Calu3 (cell line): ENCODE measurements at regions not wholly inside any gene's neighbourhood (a gene's known extent, or its start where the extent isn't known, plus 50 kb on each side); places are given as distances from the start of the nearest gene placed in this dataset.

ENCODE experiments used
- BruUV-seq: library from RNA; stranded (reverse); fragments of 400-500 nt; replicated peaks from 2 replicates; lab custom pipeline; 2021; lab: Mats Ljungman, UMichigan
- CTCF ChIA-PET: fragments of 300-600 bp; sonication (Branson Sonifier 250); formaldehyde crosslinking; loops from one replicate; lab custom pipeline; 2022; ENCODE audit warnings: antibody characterized with exemption; lab: Charles Lee
- DNase-seq: peaks from one replicate; pipeline ENCODE4 v3.0.0; 2022
- H3K27ac Mint-ChIP-seq: one replicate; pipeline ENCODE4 v1.8.0; 2022; ENCODE audit warnings: mixed read lengths; ENCODE audit not compliant: unreplicated experiment
- H3K27me3 Mint-ChIP-seq: one replicate; pipeline ENCODE4 v1.8.0; 2022; ENCODE audit warnings: mixed read lengths; ENCODE audit not compliant: unreplicated experiment
- H3K36me3 Mint-ChIP-seq: one replicate; pipeline ENCODE4 v1.8.0; 2022; ENCODE audit warnings: mild to moderate bottlenecking, moderate library complexity, mixed read lengths; ENCODE audit not compliant: insufficient read depth, unreplicated experiment
- H3K4me1 Mint-ChIP-seq: one replicate; pipeline ENCODE4 v1.8.0; 2022; ENCODE audit warnings: mild to moderate bottlenecking, low read depth, mixed read lengths; ENCODE audit not compliant: unreplicated experiment
- H3K4me3 Mint-ChIP-seq: one replicate; pipeline ENCODE4 v1.8.0; 2022; ENCODE audit warnings: mild to moderate bottlenecking, low read depth, moderate library complexity, mixed read lengths; ENCODE audit not compliant: unreplicated experiment
- H3K9me3 Mint-ChIP-seq: one replicate; pipeline ENCODE4 v1.8.0; 2022; ENCODE audit warnings: low read depth, mixed read lengths; ENCODE audit not compliant: unreplicated experiment
- CTCF ChIP-seq: fragments of 200-600 bp; IDR thresholded peaks from one replicate; pipeline ENCODE4 v1.8.0; 2022; ENCODE audit warnings: antibody characterized with exemption; ENCODE audit not compliant: unreplicated experiment
- intact Hi-C: fragments of 100-400 bp; cut with micrococcal nuclease; formaldehyde crosslinking; loops from one replicate; pipeline ENCODE4 v1.10.0; 2022; ENCODE audit not compliant: unreplicated experiment

DNA sequence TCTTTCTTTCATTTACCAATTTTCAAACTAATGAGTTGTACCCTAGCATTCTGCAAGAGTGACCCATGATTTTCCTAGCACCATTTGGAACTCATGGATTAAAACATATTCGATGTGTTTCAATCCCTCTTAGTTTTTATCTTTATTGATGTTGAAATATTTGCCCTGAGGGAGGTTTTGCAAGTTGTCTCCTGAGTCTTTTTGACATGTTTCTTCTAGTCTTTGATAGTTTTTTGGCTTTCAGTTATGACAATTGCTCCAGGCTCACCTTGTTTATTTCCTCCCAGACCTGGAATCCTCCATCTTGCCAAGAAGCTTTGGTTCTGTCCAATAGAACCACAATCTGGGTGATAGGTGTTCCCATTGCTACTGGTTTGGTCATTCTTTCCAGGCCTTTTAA, 327.8 kb downstream of the WDR11 start:
- DNase-seq, result no peak
- Mint-ChIP-seq H3K9me3 (peaks cover 2% of the 10 kb centered on the region), H3K36me3 (no peaks in the 10 kb centered on the region), H3K4me1 (peaks cover 9% of the 10 kb centered on the region), H3K27me3 (no peaks in the 10 kb centered on the region), H3K27ac (no peak overlapping the region), H3K4me3 (no peak overlapping the region)
- intact Hi-C loops, result no loop called here
- BruUV-seq, result no TSS peak
- no peak for TF ChIP-seq CTCF
- CTCF ChIA-PET, result no interaction called here

DNA sequence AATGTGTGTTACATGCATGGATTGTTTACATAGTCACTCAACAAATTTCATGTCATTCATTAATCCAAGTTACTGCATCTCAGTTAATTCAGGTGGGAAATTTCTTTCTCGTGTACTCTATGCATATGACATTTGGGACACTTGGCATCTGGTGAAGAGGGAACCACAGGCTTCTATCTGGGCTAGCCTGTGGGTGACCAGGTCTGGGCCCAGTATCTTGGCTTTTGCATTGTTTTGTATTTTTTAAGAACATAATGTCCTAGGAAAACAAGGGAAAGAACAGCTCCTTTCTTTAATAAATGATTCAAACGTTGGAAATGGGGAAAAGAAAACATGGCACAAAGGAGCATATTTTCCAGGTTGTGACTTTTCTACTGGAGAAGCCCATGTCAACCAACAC, 331.1 kb downstream of the WDR11 start:
- Mint-ChIP-seq H3K27me3 (no peaks in the 10 kb centered on the region), H3K4me1 (no peaks in the 10 kb centered on the region), H3K4me3 (no peak overlapping the region), H3K36me3 (no peaks in the 10 kb centered on the region), H3K27ac (no peak overlapping the region), H3K9me3 (peaks cover 2% of the 10 kb centered on the region)
- CTCF ChIA-PET, result no interaction called here
- no peak for DNase-seq
- intact Hi-C loops, result no loop called here
- TF ChIP-seq CTCF, result no peak
- BruUV-seq, result no TSS peak

- DNase-seq, result no peak
- CTCF ChIA-PET, result no interaction called here
- Mint-ChIP-seq H3K36me3 (no peaks in the 10 kb centered on the region), H3K9me3 (peaks cover 2% of the 10 kb centered on the region), H3K27me3 (no peaks in the 10 kb centered on the region), H3K4me3 (no peak overlapping the region), H3K4me1 (no peaks in the 10 kb centered on the region), H3K27ac (no peak overlapping the region)
- intact Hi-C loops, result no loop called here
- no peak for TF ChIP-seq CTCF
- no TSS peak for BruUV-seq
Measured at GRCh38 chr10:121183236-121183635, 332.1 kb downstream of the WDR11 start.

DNA sequence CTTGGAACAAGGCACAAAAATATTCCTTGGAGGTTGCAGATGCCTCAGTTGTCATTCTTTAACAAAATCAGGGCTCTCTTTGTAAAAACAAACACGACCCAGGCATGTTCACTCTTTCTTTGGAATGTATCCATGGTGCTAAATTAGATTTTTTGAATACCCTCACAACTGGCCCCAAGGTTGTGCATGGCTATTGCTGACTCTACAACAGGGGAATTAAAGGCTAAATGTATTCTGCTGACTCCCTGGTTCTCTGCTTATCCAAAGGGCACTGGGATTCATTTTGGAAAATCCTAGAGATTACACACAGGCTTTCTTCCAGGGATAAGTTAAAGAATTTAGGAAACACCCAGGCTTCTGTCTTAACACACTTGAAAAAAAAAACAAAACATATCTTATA, 332.5 kb downstream of the WDR11 start:
- no peaks in the 10 kb centered on the region for H3K27me3 Mint-ChIP-seq
- TF ChIP-seq CTCF, result no peak
- no peak overlapping the region for H3K27ac Mint-ChIP-seq
- no peaks in the 10 kb centered on the region for H3K9me3 Mint-ChIP-seq
- no peaks in the 10 kb centered on the region for H3K4me1 Mint-ChIP-seq
- BruUV-seq, result no TSS peak
- no peaks in the 10 kb centered on the region for H3K36me3 Mint-ChIP-seq
- CTCF ChIA-PET, result no interaction called here
- intact Hi-C loops, result no loop called here
- DNase-seq, result no peak
- H3K4me3 Mint-ChIP-seq, result no peak overlapping the region
